Large intestine (tissue), 3 donors: ENCODE measurements at regions not wholly inside any gene's neighbourhood (a gene's known extent, or its start where the extent isn't known, plus 50 kb on each side); places are given as distances from the start of the nearest gene placed in this dataset.

Experiments
- DNase-seq, 2 donors: peaks; one replicate each; pipeline versions ENCODE4 v3.0.0 to v3.0.0-alpha.2; 2013
- H3K27ac ChIP-seq: one replicate; pipeline ENCODE4 v1.5.1; 2013; ENCODE audit warnings: low read length
- H3K27me3 ChIP-seq: 2 replicates; pipeline ENCODE4 v1.6.1; 2013; ENCODE audit warnings: low read length; ENCODE audit not compliant: control insufficient read depth, insufficient read depth
- H3K36me3 ChIP-seq: 2 replicates; pipeline ENCODE4 v1.6.1; 2013; ENCODE audit warnings: low read length; ENCODE audit not compliant: control insufficient read depth, insufficient read depth
- H3K4me1 ChIP-seq: one replicate; pipeline ENCODE4 v1.6.1; 2013; ENCODE audit warnings: low read length; ENCODE audit not compliant: control insufficient read depth, insufficient read depth
- H3K4me3 ChIP-seq: one replicate; pipeline ENCODE4 v1.5.1; 2013; ENCODE audit warnings: low read length
- H3K9me3 ChIP-seq: one replicate; pipeline ENCODE4 v1.6.1; 2013; ENCODE audit warnings: mild to moderate bottlenecking, low read depth, low read length, moderate library complexity; ENCODE audit not compliant: control insufficient read depth
- WGBS: methylation state at CpG from one replicate; pipeline ENCODE4 v1.1.5; 2013; ENCODE audit warnings: low lambda C conversion rate; ENCODE audit not compliant: insufficient coverage; 5-methylcytosine and 5-hydroxymethylcytosine counted together

- no peaks in the 10 kb centered on the region for H3K9me3 ChIP-seq
- H3K4me3 ChIP-seq, result peak overlapping the region; percentile 79
- no peaks in the 10 kb centered on the region for H3K36me3 ChIP-seq
- peak overlapping the region; percentile 97 for H3K27ac ChIP-seq
- peak; percentile 66 to 90 for DNase-seq
- 3% methylated on average over 8 of the region's 95 CpGs for WGBS
- H3K4me1 ChIP-seq, result peaks cover 24% of the 10 kb centered on the region
- H3K27me3 ChIP-seq, result peaks cover 2% of the 10 kb centered on the region
Observed at GRCh38 chr17:81345228-81346089, 49.8 kb upstream of the BAHCC1 start.
